Tibial nerve (tissue), 4 donors: ENCODE measurements at regions not wholly inside any gene's neighbourhood (a gene's known extent, or its start where the extent isn't known, plus 50 kb on each side); places are given as distances from the start of the nearest gene placed in this dataset.

ENCODE experiments used
- CTCF ChIP-seq, 5 experiments: fragments of 200-600 bp in 3 of 5; fragments of 450-650 bp in 2 of 5; sonication (generic) in 3 of 5; IDR thresholded peaks; one replicate each; pipeline ENCODE4 v1.5.1; 2016 to 2019; ENCODE audit warnings: antibody characterized with exemption in 5 of 5, mild to moderate bottlenecking in 3 of 5, moderate library complexity in 2 of 5
- EP300 ChIP-seq, 2 donors: sonication (generic); formaldehyde crosslinking; IDR thresholded peaks; one replicate each; pipeline ENCODE4 v1.6.1; 2017; ENCODE audit warnings: antibody characterized with exemption in 2 of 2, mild to moderate bottlenecking in 1 of 2

- TF ChIP-seq CTCF (IDR thresholded peaks at IDR 0.05) = no peak
- no peak for TF ChIP-seq EP300 (IDR thresholded peaks at IDR 0.05)
Observed at GRCh38 chr9:19998823-19999455, 210.1 kb upstream of the SLC24A2 start.
